Prostate gland (tissue), 2 donors: ENCODE measurements at regions not wholly inside any gene's neighbourhood (a gene's known extent, or its start where the extent isn't known, plus 50 kb on each side); places are given as distances from the start of the nearest gene placed in this dataset.

ENCODE experiments used
- CTCF ChIP-seq, 4 experiments: fragments of 200-600 bp in 2 of 4; fragments of 450-650 bp in 2 of 4; sonication (generic) in 2 of 4; IDR thresholded peaks; 1 replicate in 3 of 4; 2 replicates in 1 of 4; pipeline ENCODE4 v1.5.1; 2016 to 2019; ENCODE audit warnings: antibody characterized with exemption in 4 of 4, mild to moderate bottlenecking in 2 of 4, moderate library complexity in 2 of 4
- POLR2A ChIP-seq: fragments of 450-650 bp; IDR thresholded peaks from one replicate; pipeline ENCODE4 v1.6.1; 2016; ENCODE audit warnings: antibody characterized with exemption, mild to moderate bottlenecking
- POLR2AphosphoS5 ChIP-seq: sonication (generic); formaldehyde crosslinking; IDR thresholded peaks from one replicate; pipeline ENCODE4 v1.6.1; 2017; ENCODE audit warnings: antibody characterized with exemption

DNA sequence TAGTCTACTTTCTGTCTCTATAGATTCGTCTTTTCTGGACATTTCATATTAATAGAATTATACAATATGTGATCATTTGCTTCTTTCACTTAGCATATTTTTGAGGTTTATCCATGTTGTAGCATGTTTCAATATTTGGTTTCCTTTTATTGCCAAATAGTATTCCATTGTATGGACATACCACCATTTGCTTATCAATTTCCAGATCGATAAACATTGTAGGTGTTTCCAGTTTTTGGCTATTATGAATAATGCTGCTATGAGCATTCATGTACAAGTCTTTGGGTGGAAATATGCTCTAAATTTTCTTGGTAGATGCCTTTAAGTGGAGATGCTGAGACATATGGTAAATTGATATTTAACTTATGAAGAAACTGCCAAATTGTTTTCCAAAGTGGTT is 114.1 kb downstream of the RND3 start:
- no peak for TF ChIP-seq CTCF (IDR thresholded peaks at IDR 0.05)
- TF ChIP-seq POLR2A, result no peak
- no peak for TF ChIP-seq POLR2AphosphoS5
